HepG2 (cell line): ENCODE measurements at regions not wholly inside any gene's neighbourhood (a gene's known extent, or its start where the extent isn't known, plus 50 kb on each side); places are given as distances from the start of the nearest gene placed in this dataset.

Source experiments
- ATAC-seq: fragments of 200-7000 bp; cut with Tn5 transposase; 3 replicates; pipeline ENCODE4 v1.9.1; 2020; ENCODE audit warnings: mild to moderate bottlenecking, moderate library complexity
- BruUV-seq: library from RNA; stranded (reverse); fragments of 400-500 nt; replicated peaks from 2 replicates; lab custom pipeline; 2021; lab: Mats Ljungman, UMichigan
- CTCF ChIA-PET: fragments of 300-600 bp; formaldehyde crosslinking; extraction: SDS; loops from one replicate; lab custom pipeline; 2021; ENCODE audit warnings: low total read pairs, inconsistent platforms, low intra/inter-chr PET ratio; lab: Yijun Ruan, JAX
- POLR2A ChIA-PET: fragments of 350-600 bp; sonication (Branson Sonifier 250); formaldehyde crosslinking; loops from one replicate; lab custom pipeline; 2020; ENCODE audit warnings: antibody characterized with exemption, inconsistent platforms; lab: Yijun Ruan, JAX
- DNase-seq: peaks from one replicate; pipeline ENCODE4 v3.0.0-alpha.2; 2015; ENCODE audit warnings: low spot score
- FAIRE-seq: peaks from 3 replicates; lab custom pipeline; 2011; peaks lifted over from hg19 to GRCh38; lab: Jason Lieb, UNC
- H2AFZ ChIP-seq: one replicate; pipeline ENCODE4 v1.6.1; 2011; ENCODE audit warnings: low read length, inconsistent platforms
- H3K27ac ChIP-seq: fragments of 300-600 bp; 3 replicates; pipeline ENCODE4 v1.8.0; 2011; ENCODE audit warnings: mixed run types, mild to moderate bottlenecking, mixed read lengths, low read length, inconsistent platforms; ENCODE audit not compliant: insufficient read depth; ENCODE audit errors: extremely low read length
- H3K27me3 ChIP-seq, 2 experiments: fragments of 200-600 bp in 1 of 2; 2 replicates in 1 of 2; 3 replicates in 1 of 2; pipeline versions ENCODE4 v1.6.0 to v1.8.0; 2011; ENCODE audit warnings: low read length in 2 of 2, mild to moderate bottlenecking in 2 of 2, moderate library complexity in 2 of 2, inconsistent platforms in 1 of 2; ENCODE audit not compliant: insufficient read depth in 2 of 2, control insufficient read depth in 1 of 2
- H3K36me3 ChIP-seq, 2 experiments: fragments of 200-600 bp in 1 of 2; replicated peaks in 1 of 2; 2 replicates in 1 of 2; 3 replicates in 1 of 2; pipeline versions ENCODE4 v1.5.1 to v1.8.0; 2011; ENCODE audit warnings: low read length in 2 of 2, inconsistent platforms in 1 of 2; ENCODE audit not compliant: insufficient read depth in 2 of 2, control insufficient read depth in 1 of 2
- H3K4me1 ChIP-seq: 2 replicates; pipeline ENCODE4 v1.5.1; 2012; ENCODE audit warnings: low read length, inconsistent platforms; ENCODE audit not compliant: insufficient read depth
- H3K4me2 ChIP-seq: 2 replicates; pipeline ENCODE4 v1.6.0; 2011; ENCODE audit warnings: low read depth, low read length, inconsistent platforms
- H3K4me3 ChIP-seq, 3 experiments: fragments of 200-600 bp in 1 of 3; sonication (generic), shearing (Covaris generic) in 1 of 3; replicated peaks in 1 of 3; 2 replicates each; pipeline ENCODE4 v1.5.1; 2011 to 2016; ENCODE audit warnings: low read length in 3 of 3, inconsistent platforms in 2 of 3, low read depth in 2 of 3, mild to moderate bottlenecking in 2 of 3, control low read depth in 1 of 3, mixed read lengths in 1 of 3; ENCODE audit not compliant: insufficient read depth in 1 of 3
- H3K79me2 ChIP-seq: one replicate; pipeline ENCODE4 v1.6.1; 2011; ENCODE audit warnings: low read length, inconsistent platforms; ENCODE audit not compliant: insufficient read depth
- H3K9ac ChIP-seq: 2 replicates; pipeline ENCODE4 v1.6.0; 2011; ENCODE audit warnings: mild to moderate bottlenecking, low read depth, low read length, inconsistent platforms; ENCODE audit not compliant: insufficient read depth
- H3K9me3 ChIP-seq: 2 replicates; pipeline ENCODE4 v1.5.1; 2012; ENCODE audit warnings: mild to moderate bottlenecking, low read length
- H4K20me1 ChIP-seq: 2 replicates; pipeline ENCODE4 v1.6.0; 2011; ENCODE audit warnings: inconsistent platforms, mild to moderate bottlenecking, low read length, moderate library complexity; ENCODE audit not compliant: insufficient read depth
- CBX5 ChIP-seq: sonication (generic); formaldehyde crosslinking; IDR thresholded peaks from 2 replicates; pipeline ENCODE4 v1.4.0; 2020; ENCODE audit warnings: missing genetic modification reagents, borderline replicate concordance
- CCDC6 ChIP-seq: sonication (generic); formaldehyde crosslinking; IDR thresholded peaks from 2 replicates; pipeline ENCODE4 v1.8.1; 2022; ENCODE audit warnings: mild to moderate bottlenecking, missing genetic modification reagents, moderate library complexity
- CHCHD3 ChIP-seq: sonication (generic); formaldehyde crosslinking; IDR thresholded peaks from 2 replicates; pipeline ENCODE4 v1.8.0; 2022; ENCODE audit warnings: mild to moderate bottlenecking, missing genetic modification reagents, moderate library complexity
- HNRNPL ChIP-seq: fragments of 200-400 bp; formaldehyde crosslinking; IDR thresholded peaks from 2 replicates; pipeline ENCODE4 v1.6.1; 2017; ENCODE audit warnings: mild to moderate bottlenecking, low read depth, low read length
- KLF13 ChIP-seq: sonication (generic); formaldehyde crosslinking; IDR thresholded peaks from 2 replicates; pipeline ENCODE4 v1.4.0; 2020; ENCODE audit warnings: mild to moderate bottlenecking, missing genetic modification reagents
- MTERF4 ChIP-seq: sonication (generic); formaldehyde crosslinking; IDR thresholded peaks from 2 replicates; pipeline ENCODE4 v1.8.0; 2023; ENCODE audit warnings: mild to moderate bottlenecking, missing genetic modification reagents
- MTF2 ChIP-seq: sonication (generic); formaldehyde crosslinking; IDR thresholded peaks from 2 replicates; pipeline ENCODE4 v1.5.0; 2020; ENCODE audit warnings: missing genetic modification reagents, borderline replicate concordance
- RXRB ChIP-seq: IDR thresholded peaks from 2 replicates; pipeline ENCODE4 v1.6.1; 2016; ENCODE audit warnings: borderline replicate concordance, missing genetic modification reagents, missing compliant biosample characterization
- SCMH1 ChIP-seq: sonication (generic); formaldehyde crosslinking; IDR thresholded peaks from 2 replicates; pipeline ENCODE4 v1.9.0; 2021; ENCODE audit warnings: missing genetic modification reagents, mild to moderate bottlenecking, borderline replicate concordance
- ZFP90 ChIP-seq: sonication (generic); formaldehyde crosslinking; IDR thresholded peaks from 2 replicates; pipeline ENCODE4 v1.8.0; 2022; ENCODE audit warnings: missing genetic modification reagents, mild to moderate bottlenecking, inconsistent platforms, borderline replicate concordance
- ZNF569 ChIP-seq: sonication (generic); formaldehyde crosslinking; IDR thresholded peaks from 2 replicates; pipeline ENCODE4 v1.5.0; 2020; ENCODE audit warnings: mild to moderate bottlenecking, missing genetic modification reagents, moderate library complexity, borderline replicate concordance
- ZNF570 ChIP-seq: sonication (generic); formaldehyde crosslinking; IDR thresholded peaks from 2 replicates; pipeline ENCODE4 v1.4.0; 2020; ENCODE audit warnings: mild to moderate bottlenecking, missing genetic modification reagents, borderline replicate concordance
- ZNF780A ChIP-seq: sonication (generic); formaldehyde crosslinking; IDR thresholded peaks from 2 replicates; pipeline ENCODE4 v1.8.0; 2022; ENCODE audit warnings: mild to moderate bottlenecking, missing genetic modification reagents, moderate library complexity
- WGBS: methylation state at CpG from one replicate; pipeline ENCODE4 v1.1.6; 2017; ENCODE audit warnings: low lambda C conversion rate; 5-methylcytosine and 5-hydroxymethylcytosine counted together
- in situ Hi-C: cut with HindIII; loops from 2 replicates; pipeline ENCODE4 v1.10.0; 2017; ENCODE audit warnings: low pct_unique_long_range_greater_than_20kb; ENCODE audit not compliant: extremely low pct_ligation_motif_present
- intact Hi-C: fragments of 100-400 bp; cut with micrococcal nuclease; formaldehyde crosslinking; loops from one replicate; pipeline ENCODE4 v1.10.0; 2022; ENCODE audit not compliant: unreplicated experiment

DNA sequence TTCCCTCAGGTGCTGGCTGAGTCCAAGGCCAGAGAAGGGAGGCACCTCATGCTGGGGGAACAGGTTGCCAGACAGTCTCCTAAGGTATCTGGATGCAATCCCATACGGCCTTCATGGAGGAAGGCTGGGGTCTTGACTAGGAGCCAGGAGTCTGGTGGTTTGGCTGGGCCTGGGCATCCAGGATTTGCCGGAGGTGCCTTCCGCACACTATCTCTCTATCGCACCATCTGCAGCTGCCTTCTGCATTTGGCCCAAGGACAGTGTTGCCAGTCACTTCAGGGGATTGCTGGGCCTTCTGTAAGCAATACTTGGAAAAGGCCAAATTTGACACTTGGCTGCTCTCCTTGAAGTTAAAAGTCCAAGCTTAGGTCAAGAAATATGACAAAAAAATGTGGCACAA is 327.2 kb downstream of the EN1 start:
- Histone ChIP-seq H3K4me2 (no peak overlapping the region), H3K27ac (no peak overlapping the region), H3K9ac (no peak overlapping the region), H3K9me3 (peaks cover 33% of the 10 kb centered on the region), H3K36me3 (no peaks in the 10 kb centered on the region), H3K79me2 (no peaks in the 10 kb centered on the region), H2AFZ (no peak overlapping the region), H3K4me3 (no peak overlapping the region), H3K4me1 (no peaks in the 10 kb centered on the region), H4K20me1 (no peaks in the 10 kb centered on the region), H3K27me3 (no peaks in the 10 kb centered on the region)
- no peak for DNase-seq
- BruUV-seq, result no TSS peak
- CTCF ChIA-PET, result no interaction called here
- FAIRE-seq, result no peak
- intact Hi-C loops, result no loop called here
- WGBS, result 53% methylated on average over 4 of the region's 4 CpGs
- ATAC-seq, result no peak
- TF ChIP-seq CHCHD3 (CRISPR knock-in tag), result no peak
- TF ChIP-seq ZNF780A (CRISPR knock-in tag), result no peak
- no peak for TF ChIP-seq MTERF4 (CRISPR knock-in tag)
- no peak for TF ChIP-seq ZFP90 (CRISPR knock-in tag)
- TF ChIP-seq ZNF569 (CRISPR knock-in tag), result no peak
- TF ChIP-seq RXRB (CRISPR knock-in tag), result no peak
- no peak for TF ChIP-seq ZNF570 (CRISPR knock-in tag)
- TF ChIP-seq HNRNPL, result no peak
- no peak for TF ChIP-seq SCMH1 (CRISPR knock-in tag)
- in situ Hi-C loops, result no loop called here
- POLR2A ChIA-PET, result no interaction called here

DNA sequence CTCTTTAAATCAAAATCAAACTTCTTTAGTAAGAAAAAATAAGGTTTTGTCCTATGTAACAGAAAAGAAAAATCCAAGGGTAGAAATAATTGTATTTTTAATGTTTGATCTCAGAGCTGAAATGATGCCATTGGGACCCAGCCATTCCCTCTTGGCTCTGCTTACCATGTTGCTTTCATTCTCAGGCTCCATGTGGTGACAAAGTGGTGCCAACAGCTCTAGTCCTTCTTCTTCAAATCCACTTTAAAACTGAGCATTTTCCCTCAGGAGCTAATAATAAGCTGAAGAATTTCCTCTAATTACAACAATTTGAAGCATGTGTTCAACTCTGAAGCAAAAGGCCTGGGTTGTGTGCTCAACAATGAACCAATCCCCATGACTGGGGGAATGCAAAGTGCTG is 327.9 kb downstream of the EN1 start:
- CTCF ChIA-PET, result no interaction called here
- no peaks in the 10 kb centered on the region for H3K27me3 ChIP-seq
- intact Hi-C loops (no loop called here), in situ Hi-C loops (no loop called here)
- H3K9me3 ChIP-seq, result peaks cover 37% of the 10 kb centered on the region
- H3K4me1 ChIP-seq, result no peaks in the 10 kb centered on the region
- no peak overlapping the region for H3K4me2 ChIP-seq
- no TSS peak for BruUV-seq
- H3K4me3 ChIP-seq, result no peak overlapping the region
- no peaks in the 10 kb centered on the region for H3K36me3 ChIP-seq
- no peak overlapping the region for H3K9ac ChIP-seq
- DNase-seq, result no peak
- H3K27ac ChIP-seq, result no peak overlapping the region
- FAIRE-seq, result no peak
- no peak for ATAC-seq
- no peak overlapping the region for H2AFZ ChIP-seq
- H3K79me2 ChIP-seq, result no peaks in the 10 kb centered on the region
- no peak for TF ChIP-seq CCDC6
- TF ChIP-seq CBX5 (CRISPR knock-in tag), result no peak
- no peak for TF ChIP-seq KLF13 (CRISPR knock-in tag)
- no peak for TF ChIP-seq MTF2 (CRISPR knock-in tag)
- POLR2A ChIA-PET, result no interaction called here
- H4K20me1 ChIP-seq, result no peaks in the 10 kb centered on the region
